ENCODE measurements at regions not wholly inside any gene's neighbourhood (a gene's known extent, or its start where the extent isn't known, plus 50 kb on each side); places are given as distances from the start of the nearest gene placed in this dataset.

DNA sequence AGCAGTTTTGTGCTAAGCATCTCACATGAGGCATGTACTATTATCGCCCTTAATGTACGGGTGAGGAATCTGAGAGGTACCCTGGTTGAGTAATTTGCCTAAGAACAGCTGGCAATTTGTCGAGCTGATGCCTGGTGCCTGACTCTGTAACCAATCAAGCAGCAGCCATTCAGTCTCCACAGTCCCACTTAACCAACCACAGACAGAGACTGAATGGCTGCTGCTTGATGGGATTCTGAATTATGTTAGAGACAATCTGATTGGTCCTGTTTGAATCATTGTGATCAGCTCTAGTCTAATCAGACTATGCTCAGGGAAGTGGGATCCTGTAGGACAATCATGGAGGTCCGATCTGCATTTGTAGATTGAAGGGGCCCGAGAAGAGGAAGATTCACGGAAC is 447.0 kb downstream of the SHISA9 start:
- Histone ChIP-seq H2AFZ (ENCODE audit: control insufficient read depth, low read depth, low read length) (no peak overlapping the region), H3K4me2 (ENCODE audit: control insufficient read depth, insufficient read depth) (no peak overlapping the region), H3K27ac (ENCODE audit: control insufficient read depth, insufficient read depth) (no peak overlapping the region), H4K20me1 (ENCODE audit: control insufficient read depth, insufficient read depth) (no peaks in the 10 kb centered on the region), H3K36me3 (ENCODE audit: control insufficient read depth in 2 of 2, insufficient read depth in 2 of 2, low read length in 1 of 2) (no peaks in the 10 kb centered on the region), H3K79me2 (ENCODE audit: control insufficient read depth, insufficient read depth, low read length) (no peaks in the 10 kb centered on the region), H3K4me1 (ENCODE audit: control insufficient read depth, insufficient read depth, low read length) (no peaks in the 10 kb centered on the region), H3K4me3 (no peak overlapping the region), H3K9me3 (replicated peaks; ENCODE audit: control insufficient read depth, insufficient read depth, low read length) (no peaks in the 10 kb centered on the region), H3K9ac (ENCODE audit: control insufficient read depth, insufficient read depth, low read length) (no peak overlapping the region), H3K27me3 (replicated peaks in 1 of 2; ENCODE audit: control insufficient read depth in 2 of 2, insufficient read depth in 2 of 2, low read length in 1 of 2) (no peaks in the 10 kb centered on the region)
- ATAC-seq: no peak
- in situ Hi-C loops (cut with MboI): no loop called here
- CTCF ChIA-PET: interaction anchor here (0.5 to 1.9 kb wide), 3 partner anchors 13 to 58 kb away, joined by 3 read pairs; no protein-coding TSS in a partner anchor
- RAD21 ChIA-PET (ENCODE audit: unreplicated experiment): no interaction called here
- FAIRE-seq: no peak
- POLR2A ChIA-PET: no interaction called here
- BruUV-seq (replicated peaks): no TSS peak
- 55% methylated on average over 6 of the region's 6 CpGs for WGBS (ENCODE audit: insufficient coverage, insufficient replicate concordance, low lambda C conversion rate, missing lambda C conversion rate)
- intact Hi-C loops (cut with micrococcal nuclease; ENCODE audit: unreplicated experiment): no loop called here
- SMC1A ChIA-PET (ENCODE audit: uncharacterized antibody, unreplicated experiment): interaction anchor here (0.8 kb wide), 1 partner anchor 27 kb away, joined by 3 read pairs; no protein-coding TSS in a partner anchor
- TF ChIP-seq ZBED1 (IDR thresholded peaks at IDR 0.05; ENCODE audit: borderline replicate concordance) (no peak), MTA2 (IDR thresholded peaks at IDR 0.05; ENCODE audit: low read depth) (no peak), KAT2A (conservative IDR thresholded peaks at IDR 0.05; ENCODE audit: control insufficient read depth, low read depth, low read length) (no peak), SMAD1 (IDR thresholded peaks at IDR 0.05; ENCODE audit: low read depth, partially characterized antibody) (no peak), IRF5 (IDR thresholded peaks at IDR 0.05; ENCODE audit: borderline replicate concordance) (no peak), BACH1 (IDR thresholded peaks at IDR 0.05; ENCODE audit: borderline replicate concordance) (no peak), CREM (IDR thresholded peaks at IDR 0.05; ENCODE audit: low read depth) (no peak; the same call in 1 of the 2 replicates), KDM1A (IDR thresholded peaks at IDR 0.05; ENCODE audit: borderline replicate concordance) (no peak), ETV6 (conservative IDR thresholded peaks at IDR 0.05 in 1 of 2, IDR thresholded peaks at IDR 0.05 in 1 of 2; ENCODE audit: borderline replicate concordance in 1 of 2, low read depth in 1 of 2) (no peak), TBL1XR1 (IDR thresholded peaks at IDR 0.05; ENCODE audit: low read depth, low read length) (no peak), ZNF24 (IDR thresholded peaks at IDR 0.05) (no peak), MAX (IDR thresholded peaks at IDR 0.05; ENCODE audit: low read depth, low read length) (no peak), SPI1 (IDR thresholded peaks at IDR 0.05; ENCODE audit: borderline replicate concordance, insufficient read depth, low read depth, low read length) (no peak), SUPT20H (IDR thresholded peaks at IDR 0.05; ENCODE audit: borderline replicate concordance, control insufficient read depth, low read depth, low read length) (no peak)
- no peak for DNase-seq (ENCODE audit: low read depth, low spot score)
